Mesenchymal stem cell (in vitro differentiated cells and primary cell): ENCODE measurements at regions not wholly inside any gene's neighbourhood (a gene's known extent, or its start where the extent isn't known, plus 50 kb on each side); places are given as distances from the start of the nearest gene placed in this dataset.

Source experiments
- DNase-seq: peaks from one replicate; pipeline ENCODE4 v3.0.0-alpha.2; 2013
- H2AFZ ChIP-seq: one replicate; pipeline ENCODE4 v1.6.1; 2013; ENCODE audit warnings: low read depth, mild to moderate bottlenecking, control low read depth, inconsistent platforms, low read length, moderate library complexity
- H2AK5ac ChIP-seq: 2 replicates; pipeline ENCODE4 v1.6.1; 2013; ENCODE audit warnings: low read length, moderate library complexity, mild to moderate bottlenecking, inconsistent platforms; ENCODE audit not compliant: severe bottlenecking
- H2BK120ac ChIP-seq: one replicate; pipeline ENCODE4 v1.6.1; 2013; ENCODE audit warnings: low read depth, mild to moderate bottlenecking, inconsistent platforms, low read length, moderate library complexity
- H2BK12ac ChIP-seq, 2 experiments: one replicate each; pipeline ENCODE4 v1.6.1; 2013; ENCODE audit warnings: inconsistent platforms in 2 of 2, low read length in 2 of 2, mild to moderate bottlenecking in 2 of 2, moderate library complexity in 2 of 2, control low read depth in 1 of 2
- H2BK15ac ChIP-seq: one replicate; pipeline ENCODE4 v1.6.1; 2013; ENCODE audit warnings: mild to moderate bottlenecking, low read depth, inconsistent platforms; ENCODE audit not compliant: poor library complexity, severe bottlenecking
- H2BK5ac ChIP-seq: 2 replicates; pipeline ENCODE4 v1.6.1; 2013; ENCODE audit warnings: low read depth, mild to moderate bottlenecking, low read length, control low read depth, inconsistent platforms; ENCODE audit not compliant: poor library complexity, severe bottlenecking
- H3K14ac ChIP-seq, 2 experiments: one replicate each; pipeline ENCODE4 v1.6.1; 2013; ENCODE audit warnings: inconsistent platforms in 2 of 2, low read length in 2 of 2, control low read depth in 1 of 2, mild to moderate bottlenecking in 1 of 2, moderate library complexity in 1 of 2
- H3K18ac ChIP-seq, 2 experiments: one replicate each; pipeline ENCODE4 v1.6.1; 2013; ENCODE audit warnings: inconsistent platforms in 2 of 2, low read length in 2 of 2, control low read depth in 1 of 2, low read depth in 1 of 2, mild to moderate bottlenecking in 1 of 2
- H3K23ac ChIP-seq, 2 experiments: one replicate each; pipeline ENCODE4 v1.6.1; 2013; ENCODE audit warnings: inconsistent platforms in 2 of 2, low read length in 2 of 2, mild to moderate bottlenecking in 2 of 2, moderate library complexity in 2 of 2, control low read depth in 1 of 2
- H3K27ac ChIP-seq: 2 replicates; pipeline ENCODE4 v1.5.1; 2013; ENCODE audit warnings: mild to moderate bottlenecking, moderate library complexity, low read length, control low read depth, inconsistent platforms; ENCODE audit not compliant: poor library complexity, severe bottlenecking
- H3K27me3 ChIP-seq, 2 experiments: 2 replicates each; pipeline versions ENCODE4 v1.6.1 to v1.7.0; 2013; ENCODE audit warnings: low read length in 2 of 2, mild to moderate bottlenecking in 2 of 2, moderate library complexity in 2 of 2, control low read depth in 1 of 2, inconsistent platforms in 1 of 2; ENCODE audit not compliant: control insufficient read depth in 1 of 2, insufficient read depth in 1 of 2
- H3K36me3 ChIP-seq, 2 experiments: 2 replicates each; pipeline versions ENCODE4 v1.6.1 to v1.7.0; 2013; ENCODE audit warnings: low read length in 2 of 2, control low read depth in 1 of 2, inconsistent platforms in 1 of 2, low read depth in 1 of 2, mild to moderate bottlenecking in 1 of 2; ENCODE audit not compliant: insufficient read depth in 2 of 2, control insufficient read depth in 1 of 2
- H3K4ac ChIP-seq, 2 experiments: one replicate each; pipeline ENCODE4 v1.6.1; 2013; ENCODE audit warnings: inconsistent platforms in 2 of 2, low read length in 2 of 2, mild to moderate bottlenecking in 2 of 2, moderate library complexity in 2 of 2, control low read depth in 1 of 2, low read depth in 1 of 2
- H3K4me1 ChIP-seq: 2 replicates; pipeline ENCODE4 v1.6.1; 2013; ENCODE audit warnings: low read depth, low read length, control low read depth; ENCODE audit not compliant: control insufficient read depth, insufficient read depth
- H3K4me2 ChIP-seq: 2 replicates; pipeline ENCODE4 v1.6.1; 2013; ENCODE audit warnings: low read length, mild to moderate bottlenecking, inconsistent platforms; ENCODE audit not compliant: poor library complexity, severe bottlenecking
- H3K4me3 ChIP-seq, 2 experiments: 2 replicates each; pipeline versions ENCODE4 v1.5.1 to v1.7.0; 2013; ENCODE audit warnings: low read length in 2 of 2, mild to moderate bottlenecking in 2 of 2, control low read depth in 1 of 2, low read depth in 1 of 2; ENCODE audit not compliant: insufficient read depth in 1 of 2
- H3K79me1 ChIP-seq: replicated peaks from 2 replicates; pipeline ENCODE4 v1.6.1; 2013; ENCODE audit warnings: mild to moderate bottlenecking, control low read depth, low read length, inconsistent platforms; ENCODE audit not compliant: poor library complexity, severe bottlenecking
- H3K9ac ChIP-seq: 2 replicates; pipeline ENCODE4 v1.7.0; 2013; ENCODE audit warnings: mild to moderate bottlenecking, low read length, moderate library complexity
- H3K9me3 ChIP-seq: 2 replicates; pipeline ENCODE4 v1.7.0; 2013; ENCODE audit warnings: mild to moderate bottlenecking, low read length; ENCODE audit not compliant: control insufficient read depth
- H4K8ac ChIP-seq: one replicate; pipeline ENCODE4 v1.6.1; 2013; ENCODE audit warnings: inconsistent platforms, mild to moderate bottlenecking, low read length, moderate library complexity
- H4K91ac ChIP-seq: one replicate; pipeline ENCODE4 v1.6.1; 2013; ENCODE audit warnings: mild to moderate bottlenecking, low read length, inconsistent platforms
- WGBS: methylation state at CpG from one replicate; pipeline ENCODE4 v1.1.7; 2013; ENCODE audit warnings: mixed read lengths; 5-methylcytosine and 5-hydroxymethylcytosine counted together

- Histone ChIP-seq H3K23ac (no peak overlapping the region), H3K27ac (no peak overlapping the region), H3K14ac (no peak overlapping the region), H2BK5ac (no peak overlapping the region), H3K4me3 (no peak overlapping the region), H3K4ac (no peak overlapping the region), H3K9ac (no peak overlapping the region), H3K9me3 (no peaks in the 10 kb centered on the region), H2BK120ac (no peak overlapping the region), H3K27me3 (no peaks in the 10 kb centered on the region), H2BK12ac (no peak overlapping the region), H3K18ac (no peak overlapping the region), H4K8ac (no peak overlapping the region), H3K36me3 (no peaks in the 10 kb centered on the region), H2AK5ac (no peak overlapping the region), H3K79me1 (no peaks in the 10 kb centered on the region), H2AFZ (no peak overlapping the region), H3K4me2 (no peak overlapping the region), H3K4me1 (peaks cover 1% of the 10 kb centered on the region), H4K91ac (no peak overlapping the region), H2BK15ac (no peak overlapping the region)
- DNase-seq, result peak; percentile 64
- WGBS, result 7% methylated on average over 4 of the region's 5 CpGs
Observed at GRCh38 chr6:145012039-145012662, 723.2 kb downstream of the EPM2A start.

- Histone ChIP-seq H4K8ac (no peak overlapping the region), H3K23ac (no peak overlapping the region), H2AFZ (no peak overlapping the region), H3K27ac (peak overlapping the region; percentile 65), H2BK5ac (no peak overlapping the region), H2BK15ac (no peak overlapping the region), H3K4me3 (no peak overlapping the region), H3K4me2 (no peak overlapping the region), H4K91ac (no peak overlapping the region), H2AK5ac (no peak overlapping the region), H3K9ac (peak overlapping the region; percentile 39), H3K4me1 (peaks cover 3% of the 10 kb centered on the region), H3K9me3 (no peaks in the 10 kb centered on the region), H3K27me3 (no peaks in the 10 kb centered on the region), H2BK120ac (no peak overlapping the region), H3K36me3 (no peaks in the 10 kb centered on the region), H3K4ac (no peak overlapping the region), H2BK12ac (no peak overlapping the region), H3K18ac (peak overlapping the region in 1 of 2 experiments; percentile 48), H3K14ac (no peak overlapping the region), H3K79me1 (no peaks in the 10 kb centered on the region)
- WGBS, result 7% methylated on average over 1 of the region's 2 CpGs
- DNase-seq, result peak; percentile 91
Observed at GRCh38 chr6:145015739-145016558, 719.4 kb downstream of the EPM2A start.

- DNase-seq, result no peak
Observed at GRCh38 chr6:145017051-145017450, 718.3 kb downstream of the EPM2A start.

GRCh38 chr6:145017516-145017915 is 717.8 kb downstream of the EPM2A start:
- Histone ChIP-seq H2BK120ac (no peak overlapping the region), H3K27ac (no peak overlapping the region), H3K79me1 (no peaks in the 10 kb centered on the region), H2AK5ac (no peak overlapping the region), H3K27me3 (no peaks in the 10 kb centered on the region), H2AFZ (no peak overlapping the region), H3K4me3 (no peak overlapping the region), H3K36me3 (no peaks in the 10 kb centered on the region), H3K4me2 (no peak overlapping the region), H4K8ac (no peak overlapping the region), H2BK5ac (no peak overlapping the region), H3K9ac (no peak overlapping the region), H2BK15ac (no peak overlapping the region), H2BK12ac (no peak overlapping the region), H3K14ac (no peak overlapping the region), H3K18ac (no peak overlapping the region), H3K4me1 (peaks cover 3% of the 10 kb centered on the region), H4K91ac (no peak overlapping the region), H3K4ac (no peak overlapping the region), H3K23ac (no peak overlapping the region), H3K9me3 (no peaks in the 10 kb centered on the region)
- 100% methylated on average over 2 of the region's 4 CpGs for WGBS
- no peak for DNase-seq

More at GRCh38 chr6:145017051-145017450, 718.3 kb downstream of the EPM2A start:
- Histone ChIP-seq H3K4me3 (no peak overlapping the region), H4K91ac (no peak overlapping the region), H3K18ac (no peak overlapping the region), H2BK12ac (no peak overlapping the region), H3K4ac (no peak overlapping the region), H3K23ac (no peak overlapping the region), H3K4me1 (peaks cover 3% of the 10 kb centered on the region), H3K9me3 (no peaks in the 10 kb centered on the region), H2AFZ (no peak overlapping the region), H3K36me3 (no peaks in the 10 kb centered on the region), H3K79me1 (no peaks in the 10 kb centered on the region), H3K27ac (no peak overlapping the region), H3K14ac (no peak overlapping the region), H2AK5ac (no peak overlapping the region), H4K8ac (no peak overlapping the region), H2BK120ac (no peak overlapping the region), H2BK5ac (no peak overlapping the region), H3K4me2 (no peak overlapping the region), H2BK15ac (no peak overlapping the region), H3K9ac (no peak overlapping the region), H3K27me3 (no peaks in the 10 kb centered on the region)
